HCT116 (cell line): ENCODE measurements at regions not wholly inside any gene's neighbourhood (a gene's known extent, or its start where the extent isn't known, plus 50 kb on each side); places are given as distances from the start of the nearest gene placed in this dataset.
"Not testable (repeated sequence)": the region's sequence is repeated elsewhere in the genome, so short reads cannot be mapped to it uniquely, and the experiment has no call there.

Source experiments
- CTCF ChIP-seq, 3 experiments: fragments of 200-600 bp in 1 of 3; sonication (generic) in 1 of 3; IDR thresholded peaks in 2 of 3; conservative IDR thresholded peaks in 1 of 3; 2 replicates each; pipeline ENCODE4 v1.5.1; 2012 to 2017; ENCODE audit warnings: low read depth in 2 of 3, low read length in 2 of 3, antibody characterized with exemption in 1 of 3, borderline replicate concordance in 1 of 3, control low read depth in 1 of 3, mild to moderate bottlenecking in 1 of 3, mixed read lengths in 1 of 3, mixed run types in 1 of 3, moderate library complexity in 1 of 3; ENCODE audit not compliant: insufficient read depth in 1 of 3
- POLR2AphosphoS5 ChIP-seq: IDR thresholded peaks from 2 replicates; pipeline ENCODE4 v1.6.1; 2011; ENCODE audit warnings: mild to moderate bottlenecking, low read depth, low read length, moderate library complexity

GRCh38 chr6:26279371-26279770, 85.6 kb upstream of the BTN3A2 start:
- TF ChIP-seq CTCF (IDR thresholded peaks at IDR 0.05 in 2 of 3, conservative IDR thresholded peaks at IDR 0.05 in 1 of 3; ENCODE audit: borderline replicate concordance in 1 of 3, insufficient read depth in 1 of 3, low read depth in 2 of 3, low read length in 2 of 3); POLR2AphosphoS5: not testable (repeated sequence)
